HepG2 (cell line): ENCODE measurements at regions not wholly inside any gene's neighbourhood (a gene's known extent, or its start where the extent isn't known, plus 50 kb on each side); places are given as distances from the start of the nearest gene placed in this dataset.

Experiments
- CTCF ChIP-seq: sonication (generic); formaldehyde crosslinking; IDR thresholded peaks from 2 replicates; pipeline ENCODE4 v1.5.0; 2020; ENCODE audit warnings: mild to moderate bottlenecking, missing genetic modification reagents, moderate library complexity
- GABPB1 ChIP-seq: IDR thresholded peaks from 2 replicates; pipeline ENCODE4 v1.6.1; 2016; ENCODE audit warnings: mild to moderate bottlenecking, missing genetic modification reagents, moderate library complexity, missing compliant biosample characterization
- JUNB ChIP-seq: sonication (generic); formaldehyde crosslinking; IDR thresholded peaks from 2 replicates; pipeline ENCODE4 v1.8.0; 2022; ENCODE audit warnings: missing genetic modification reagents, mild to moderate bottlenecking, borderline replicate concordance
- MXD4 ChIP-seq: IDR thresholded peaks from 2 replicates; pipeline ENCODE4 v1.6.1; 2016; ENCODE audit warnings: mild to moderate bottlenecking, missing biosample characterization, missing genetic modification reagents
- NFE2 ChIP-seq: sonication (generic); formaldehyde crosslinking; IDR thresholded peaks from 2 replicates; pipeline ENCODE4 v1.4.0; 2020; ENCODE audit warnings: missing genetic modification reagents
- POLR2AphosphoS5 ChIP-seq: IDR thresholded peaks from 2 replicates; pipeline ENCODE4 v1.6.1; 2012; ENCODE audit warnings: low read depth, low read length
- PRPF4 ChIP-seq: fragments of 200-400 bp; formaldehyde crosslinking; IDR thresholded peaks from 2 replicates; pipeline ENCODE4 v1.6.1; 2016; ENCODE audit warnings: low read length, low read depth; ENCODE audit not compliant: poor library complexity, severe bottlenecking
- TRAFD1 ChIP-seq: sonication (generic); formaldehyde crosslinking; IDR thresholded peaks from 2 replicates; pipeline ENCODE4 v1.5.1; 2020; ENCODE audit warnings: missing genetic modification reagents, mild to moderate bottlenecking, borderline replicate concordance
- YY1 ChIP-seq: IDR thresholded peaks from 2 replicates; pipeline ENCODE4 v1.6.1; 2011; ENCODE audit warnings: low read length, low read depth, moderate library complexity, mild to moderate bottlenecking; ENCODE audit not compliant: insufficient read depth, insufficient replicate concordance
- ZKSCAN5 ChIP-seq: sonication (generic); formaldehyde crosslinking; IDR thresholded peaks from 2 replicates; pipeline ENCODE4 v1.5.1; 2020; ENCODE audit warnings: mild to moderate bottlenecking, missing genetic modification reagents

DNA sequence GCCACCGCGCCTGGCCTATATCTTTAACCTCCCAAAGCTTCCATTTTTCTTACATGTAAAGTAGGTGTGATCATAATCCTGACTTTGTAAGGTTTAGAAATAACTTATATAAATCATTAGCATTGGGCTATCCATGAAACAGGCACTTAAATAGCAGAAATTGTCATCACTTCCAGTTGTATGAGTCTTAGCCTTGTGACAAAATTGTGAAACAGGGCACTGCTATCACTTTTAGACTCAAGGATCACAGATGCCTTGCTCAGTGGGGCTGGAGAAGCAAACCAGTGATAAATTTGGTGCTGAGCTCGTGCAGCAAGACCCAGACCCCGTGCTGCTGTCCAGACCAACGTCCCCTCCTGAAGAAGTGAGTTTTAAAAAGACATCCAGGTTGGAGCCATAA is 209.7 kb downstream of the KATNAL1 start:
- no peak for TF ChIP-seq MXD4
- no peak for TF ChIP-seq GABPB1
- TF ChIP-seq YY1 = no peak
- no peak for TF ChIP-seq CTCF (CRISPR knock-in tag)
- no peak for TF ChIP-seq NFE2 (CRISPR knock-in tag)
- no peak for TF ChIP-seq JUNB (CRISPR knock-in tag)
- no peak for TF ChIP-seq TRAFD1 (CRISPR knock-in tag)
- TF ChIP-seq PRPF4 = no peak
- TF ChIP-seq POLR2AphosphoS5 = no peak
- TF ChIP-seq ZKSCAN5 = no peak
